ENCODE measurements at regions not wholly inside any gene's neighbourhood (a gene's known extent, or its start where the extent isn't known, plus 50 kb on each side); places are given as distances from the start of the nearest gene placed in this dataset.

DNA sequence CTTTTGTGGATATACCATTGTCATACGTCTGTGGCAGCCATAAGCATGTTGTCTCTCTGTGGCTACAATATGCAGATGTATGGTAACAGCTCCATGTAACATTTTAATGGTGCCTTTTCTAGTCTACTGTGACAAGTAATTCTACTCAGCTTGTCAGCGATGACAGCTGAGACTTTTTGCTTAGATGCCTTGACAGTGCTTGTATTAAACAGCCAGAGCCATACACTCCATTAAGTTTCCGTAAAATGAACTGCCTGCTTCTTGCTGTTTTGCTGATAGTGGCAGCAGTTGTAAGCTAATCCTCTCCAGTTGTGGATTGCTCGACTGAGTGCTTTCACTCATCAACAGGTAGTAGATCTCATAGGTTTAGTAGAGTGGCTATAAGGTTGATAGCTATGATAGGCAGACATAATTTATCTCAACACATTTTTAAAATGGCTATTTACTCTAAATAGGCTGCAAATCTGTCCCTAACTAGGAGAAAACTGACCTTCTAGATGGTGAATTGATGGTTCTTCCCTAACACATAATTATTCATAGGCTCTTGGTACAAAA, 260.2 kb upstream of the NAALADL2 start:
- TF ChIP-seq, protein P1, sequence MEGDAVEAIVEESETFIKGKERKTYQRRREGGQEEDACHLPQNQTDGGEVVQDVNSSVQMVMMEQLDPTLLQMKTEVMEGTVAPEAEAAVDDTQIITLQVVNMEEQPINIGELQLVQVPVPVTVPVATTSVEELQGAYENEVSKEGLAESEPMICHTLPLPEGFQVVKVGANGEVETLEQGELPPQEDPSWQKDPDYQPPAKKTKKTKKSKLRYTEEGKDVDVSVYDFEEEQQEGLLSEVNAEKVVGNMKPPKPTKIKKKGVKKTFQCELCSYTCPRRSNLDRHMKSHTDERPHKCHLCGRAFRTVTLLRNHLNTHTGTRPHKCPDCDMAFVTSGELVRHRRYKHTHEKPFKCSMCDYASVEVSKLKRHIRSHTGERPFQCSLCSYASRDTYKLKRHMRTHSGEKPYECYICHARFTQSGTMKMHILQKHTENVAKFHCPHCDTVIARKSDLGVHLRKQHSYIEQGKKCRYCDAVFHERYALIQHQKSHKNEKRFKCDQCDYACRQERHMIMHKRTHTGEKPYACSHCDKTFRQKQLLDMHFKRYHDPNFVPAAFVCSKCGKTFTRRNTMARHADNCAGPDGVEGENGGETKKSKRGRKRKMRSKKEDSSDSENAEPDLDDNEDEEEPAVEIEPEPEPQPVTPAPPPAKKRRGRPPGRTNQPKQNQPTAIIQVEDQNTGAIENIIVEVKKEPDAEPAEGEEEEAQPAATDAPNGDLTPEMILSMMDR (optimal IDR thresholded peaks at IDR 0.05 in 1 of 3, IDR thresholded peaks at IDR 0.05 in 1 of 3, conservative IDR thresholded peaks at IDR 0.05 in 1 of 3; ENCODE audit: extremely low read depth in 1 of 3, insufficient read depth in 2 of 3, low read length in 3 of 3) = no peak
- no peak for TF ChIP-seq EZH2 (IDR thresholded peaks at IDR 0.05; ENCODE audit: low read length)

Measured in keratinocyte (primary cell).